Activated naive CD8-positive, alpha-beta T cell treated with anti-CD3 and anti-CD28 coated beads, Interleukin-2, amount 50 U/mL, for 24 hours (primary cell): ENCODE measurements at regions not wholly inside any gene's neighbourhood (a gene's known extent, or its start where the extent isn't known, plus 50 kb on each side); places are given as distances from the start of the nearest gene placed in this dataset.

Experiments used
- ATAC-seq: fragments of 150-1000 bp; cut with Tn5 transposase; one replicate; pipeline ENCODE4 v1.10.0; 2021
- DNase-seq: peaks from one replicate; pipeline ENCODE4 v3.0.0; 2021
- H3K27ac Mint-ChIP-seq: one replicate; pipeline ENCODE4 v1.8.0; 2021; ENCODE audit warnings: mild to moderate bottlenecking, mixed read lengths
- H3K27me3 Mint-ChIP-seq: one replicate; pipeline ENCODE4 v1.8.0; 2021; ENCODE audit warnings: mixed read lengths
- H3K36me3 Mint-ChIP-seq: one replicate; pipeline ENCODE4 v1.8.0; 2021; ENCODE audit warnings: low read depth, mixed read lengths
- H3K4me1 Mint-ChIP-seq: one replicate; pipeline ENCODE4 v1.8.0; 2021; ENCODE audit warnings: mixed read lengths
- H3K4me3 Mint-ChIP-seq: one replicate; pipeline ENCODE4 v1.8.0; 2021; ENCODE audit warnings: mild to moderate bottlenecking, moderate library complexity, mixed read lengths
- H3K9me3 Mint-ChIP-seq: one replicate; pipeline ENCODE4 v1.8.0; 2021; ENCODE audit warnings: mixed read lengths

DNA sequence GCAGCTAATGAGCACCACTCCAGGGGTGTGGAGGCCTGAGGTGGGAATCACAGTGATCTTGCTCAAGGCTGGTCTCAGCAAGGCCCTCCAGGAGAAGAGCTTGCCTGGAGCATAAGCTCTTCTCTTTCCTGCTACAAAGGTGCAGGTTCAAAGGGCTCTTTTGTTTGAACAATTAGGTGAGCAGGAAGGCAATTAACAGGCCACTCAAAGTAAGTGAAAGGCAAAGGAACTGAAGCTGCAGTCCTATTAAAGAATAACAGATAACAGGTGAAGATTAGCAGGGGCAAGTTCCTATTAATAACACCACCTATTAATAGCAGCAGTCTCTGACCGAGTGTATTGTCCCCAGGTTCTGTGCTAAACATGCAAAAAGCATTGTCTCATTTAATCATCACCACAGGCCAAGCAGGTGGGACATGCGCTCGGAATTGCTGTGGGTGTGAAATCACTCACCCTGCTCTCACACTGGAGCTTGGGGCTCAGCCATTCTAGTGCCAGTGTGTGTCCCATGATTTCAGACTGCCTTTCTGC is 113.8 kb downstream of the RHOU start:
- no peak overlapping the region for H3K27ac Mint-ChIP-seq
- no peaks in the 10 kb centered on the region for H3K9me3 Mint-ChIP-seq
- DNase-seq (no peak), ATAC-seq (no peak)
- no peaks in the 10 kb centered on the region for H3K27me3 Mint-ChIP-seq
- H3K36me3 Mint-ChIP-seq, result no peaks in the 10 kb centered on the region
- no peaks in the 10 kb centered on the region for H3K4me1 Mint-ChIP-seq
- no peak overlapping the region for H3K4me3 Mint-ChIP-seq

DNA sequence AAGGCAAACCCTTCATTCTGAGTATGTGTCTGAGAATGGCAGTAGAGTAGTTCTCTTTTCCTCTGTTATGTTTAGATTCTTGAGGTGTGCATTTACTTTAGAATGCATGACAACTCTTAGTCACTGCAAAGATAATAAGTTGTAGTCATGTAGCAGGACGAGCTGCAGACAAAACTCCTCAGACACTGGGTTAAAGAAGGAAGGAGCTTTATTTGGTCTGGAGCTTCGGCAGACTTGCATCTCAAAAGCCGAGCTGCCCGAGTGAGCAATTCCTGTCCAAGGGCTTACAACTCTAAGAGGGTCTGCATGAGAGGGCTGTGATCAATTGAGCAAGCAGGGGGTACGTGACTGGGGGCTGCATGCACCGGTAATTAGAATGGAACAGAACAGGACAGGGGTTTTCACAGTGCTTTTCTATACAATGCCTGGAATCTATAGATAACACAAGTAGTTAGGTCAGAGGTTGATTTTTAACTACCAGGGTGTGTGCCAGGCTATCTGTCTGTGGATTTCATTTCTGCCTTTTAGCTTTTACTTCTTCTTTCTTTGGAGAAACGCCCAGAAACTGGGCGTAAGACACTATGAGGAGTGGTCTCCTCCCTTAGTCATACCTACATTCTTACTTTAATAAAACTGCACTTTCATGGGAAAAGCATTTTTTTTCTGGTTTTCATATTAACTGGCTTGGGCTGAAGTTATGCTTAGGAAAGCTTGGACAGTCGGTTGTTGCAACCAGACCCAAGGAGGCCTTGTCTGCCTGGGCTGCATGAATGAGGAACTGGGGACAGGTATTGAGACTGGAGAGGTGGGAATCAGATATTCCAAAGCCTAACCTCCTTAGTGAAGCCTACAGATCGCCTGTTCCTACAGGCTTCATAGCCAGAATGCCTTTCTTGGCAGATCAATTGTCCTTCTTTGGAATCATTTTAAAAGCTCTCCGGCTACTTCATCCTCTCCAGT is 115.1 kb downstream of the RHOU start:
- no peaks in the 10 kb centered on the region for H3K27me3 Mint-ChIP-seq
- no peaks in the 10 kb centered on the region for H3K36me3 Mint-ChIP-seq
- no peak overlapping the region for H3K27ac Mint-ChIP-seq
- no peaks in the 10 kb centered on the region for H3K9me3 Mint-ChIP-seq
- H3K4me1 Mint-ChIP-seq, result no peaks in the 10 kb centered on the region
- DNase-seq, result no peak
- no peak for ATAC-seq
- no peak overlapping the region for H3K4me3 Mint-ChIP-seq

DNA sequence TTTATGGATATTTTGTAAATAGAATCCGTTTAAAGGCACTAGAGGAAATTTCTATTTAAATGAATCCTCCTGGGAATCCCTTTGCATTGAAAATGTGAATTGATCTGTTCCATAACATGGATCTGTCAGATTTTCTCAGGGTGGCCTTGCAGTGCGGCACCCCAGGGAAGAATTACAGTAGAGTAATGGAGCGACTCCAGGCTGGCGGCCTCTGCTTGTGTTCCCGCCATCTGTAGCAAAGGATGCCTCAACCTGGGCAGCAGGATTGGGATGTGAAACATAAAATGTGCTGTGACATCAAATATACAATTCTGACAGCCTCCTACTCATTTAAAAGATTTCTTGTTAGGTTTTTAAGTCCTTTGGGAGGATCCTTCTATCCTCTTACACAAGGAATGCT is 115.9 kb downstream of the RHOU start:
- Mint-ChIP-seq H3K27ac (no peak overlapping the region), H3K4me1 (no peaks in the 10 kb centered on the region), H3K9me3 (no peaks in the 10 kb centered on the region), H3K4me3 (no peak overlapping the region), H3K27me3 (no peaks in the 10 kb centered on the region), H3K36me3 (no peaks in the 10 kb centered on the region)
- ATAC-seq (no peak), DNase-seq (no peak)

DNA sequence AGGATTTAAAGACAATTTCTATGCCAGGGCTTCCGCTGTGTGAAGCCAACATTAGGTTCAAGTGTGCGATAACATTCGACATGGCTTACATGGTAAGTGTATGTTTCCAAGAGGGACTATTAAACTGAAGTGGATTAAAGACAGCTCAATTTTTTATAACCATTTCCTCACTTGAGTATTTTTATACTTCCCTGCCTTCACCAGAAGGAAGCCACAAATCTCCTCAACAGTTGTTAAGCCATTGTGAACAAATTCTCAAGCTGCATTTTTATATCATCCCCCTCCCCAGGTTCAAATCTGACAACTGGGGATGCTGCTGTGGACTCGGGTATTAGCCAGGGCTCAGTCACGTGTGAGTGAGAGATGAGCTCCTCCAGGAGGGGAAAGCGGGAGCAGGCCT is 116.3 kb downstream of the RHOU start:
- ATAC-seq, result no peak
- Mint-ChIP-seq H3K27me3 (no peaks in the 10 kb centered on the region), H3K36me3 (no peaks in the 10 kb centered on the region), H3K9me3 (no peaks in the 10 kb centered on the region), H3K27ac (no peak overlapping the region), H3K4me1 (no peaks in the 10 kb centered on the region), H3K4me3 (no peak overlapping the region)
- no peak for DNase-seq

GRCh38 chr1:228852024-228852423 is 116.7 kb downstream of the RHOU start:
- Mint-ChIP-seq H3K27ac (no peak overlapping the region), H3K36me3 (no peaks in the 10 kb centered on the region), H3K4me3 (no peak overlapping the region), H3K27me3 (no peaks in the 10 kb centered on the region), H3K9me3 (peaks cover 3% of the 10 kb centered on the region), H3K4me1 (no peaks in the 10 kb centered on the region)
- ATAC-seq (no peak), DNase-seq (no peak)

DNA sequence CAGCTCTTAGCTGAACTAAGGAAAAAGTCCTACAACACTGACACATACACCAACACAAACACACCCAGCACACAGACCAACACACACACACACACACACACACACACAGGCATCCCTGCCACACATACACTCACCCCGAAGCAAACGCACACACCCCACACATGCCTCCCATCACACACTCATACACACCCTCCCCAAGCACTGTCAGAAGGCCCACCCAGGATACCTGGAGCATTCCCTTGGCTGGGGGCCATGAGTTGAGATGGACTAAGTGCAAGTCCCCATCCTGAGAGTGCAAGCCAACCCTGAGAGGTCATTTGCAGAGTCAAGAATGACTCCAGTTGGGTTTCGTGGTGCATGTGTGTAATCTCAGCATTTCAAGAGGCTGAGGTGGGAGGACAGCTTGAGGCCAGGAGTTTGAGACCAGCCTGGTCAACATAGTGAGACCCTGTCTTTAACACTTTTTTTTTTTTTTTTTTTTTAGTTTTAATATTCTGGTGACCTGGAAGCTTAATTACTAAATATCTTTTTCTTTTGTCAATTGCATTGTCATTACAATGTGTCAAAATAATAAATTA is 117.3 kb downstream of the RHOU start:
- Mint-ChIP-seq H3K4me3 (no peak overlapping the region), H3K27ac (no peak overlapping the region), H3K27me3 (no peaks in the 10 kb centered on the region)

DNA sequence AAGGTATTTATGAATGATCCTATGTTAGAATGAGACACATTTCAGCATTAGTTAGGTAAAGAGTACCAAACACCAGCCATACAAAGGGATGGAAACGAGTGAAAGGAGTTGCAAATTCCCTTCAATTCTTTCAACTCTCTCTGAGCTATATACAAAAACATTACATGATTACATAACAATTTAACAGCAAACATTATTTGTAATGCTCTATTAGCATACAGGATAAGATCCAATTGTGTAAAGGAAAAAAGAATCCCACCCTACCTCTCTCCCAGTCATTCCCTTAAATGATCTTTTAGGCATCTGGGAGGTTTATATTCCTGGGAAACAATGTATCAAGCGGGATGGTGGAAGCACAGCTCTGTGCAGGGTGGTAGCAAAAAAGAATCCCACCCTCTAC is 117.9 kb downstream of the RHOU start:
- Mint-ChIP-seq H3K4me1 (no peaks in the 10 kb centered on the region), H3K4me3 (no peak overlapping the region), H3K27me3 (no peaks in the 10 kb centered on the region), H3K9me3 (peaks cover 3% of the 10 kb centered on the region), H3K27ac (no peak overlapping the region), H3K36me3 (no peaks in the 10 kb centered on the region)
- DNase-seq, result no peak
- ATAC-seq, result no peak

More for the DNA sequence above, 117.3 kb downstream of the RHOU start:
- H3K4me1 Mint-ChIP-seq, result no peaks in the 10 kb centered on the region
- H3K9me3 Mint-ChIP-seq, result peaks cover 3% of the 10 kb centered on the region
- DNase-seq (no peak), ATAC-seq (no peak)
- H3K36me3 Mint-ChIP-seq, result no peaks in the 10 kb centered on the region

DNA sequence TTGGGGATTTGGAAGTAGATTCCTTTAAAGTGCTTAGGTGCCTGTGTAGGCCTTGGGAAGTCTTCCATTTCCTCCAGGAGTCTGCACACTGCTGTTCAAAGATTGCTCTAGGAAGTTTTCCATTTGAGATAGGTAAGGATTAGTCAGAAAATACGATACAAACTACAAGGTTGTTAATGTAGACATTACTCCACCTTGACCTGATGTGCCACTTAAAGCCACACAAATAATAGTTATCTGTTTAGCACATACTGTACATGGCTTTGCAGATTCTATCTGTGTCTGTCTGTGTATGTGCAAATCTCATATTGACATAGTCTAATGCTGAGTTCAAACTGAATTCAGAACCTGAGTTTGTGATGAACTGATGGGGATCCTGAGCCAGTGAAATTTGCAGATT is 118.4 kb downstream of the RHOU start:
- no peak overlapping the region for H3K4me3 Mint-ChIP-seq
- H3K27me3 Mint-ChIP-seq, result no peaks in the 10 kb centered on the region
- ATAC-seq (no peak), DNase-seq (no peak)
- H3K9me3 Mint-ChIP-seq, result peaks cover 3% of the 10 kb centered on the region
- no peak overlapping the region for H3K27ac Mint-ChIP-seq
- no peaks in the 10 kb centered on the region for H3K4me1 Mint-ChIP-seq
- no peaks in the 10 kb centered on the region for H3K36me3 Mint-ChIP-seq

- ATAC-seq, result no peak
- no peak overlapping the region for H3K27ac Mint-ChIP-seq
- H3K4me1 Mint-ChIP-seq, result no peaks in the 10 kb centered on the region
- H3K4me3 Mint-ChIP-seq, result no peak overlapping the region
- DNase-seq, result no peak
- H3K27me3 Mint-ChIP-seq, result no peaks in the 10 kb centered on the region
- H3K9me3 Mint-ChIP-seq, result peaks cover 3% of the 10 kb centered on the region
- H3K36me3 Mint-ChIP-seq, result no peaks in the 10 kb centered on the region
Observed at GRCh38 chr1:228854907-228855306, 119.6 kb downstream of the RHOU start.

- peaks cover 3% of the 10 kb centered on the region for H3K9me3 Mint-ChIP-seq
- DNase-seq (no peak), ATAC-seq (no peak)
- H3K27me3 Mint-ChIP-seq, result no peaks in the 10 kb centered on the region
- H3K27ac Mint-ChIP-seq, result no peak overlapping the region
- no peaks in the 10 kb centered on the region for H3K36me3 Mint-ChIP-seq
- peaks cover 2% of the 10 kb centered on the region for H3K4me1 Mint-ChIP-seq
- H3K4me3 Mint-ChIP-seq, result no peak overlapping the region
Observed at GRCh38 chr1:228857611-228858010, 122.3 kb downstream of the RHOU start.

DNA sequence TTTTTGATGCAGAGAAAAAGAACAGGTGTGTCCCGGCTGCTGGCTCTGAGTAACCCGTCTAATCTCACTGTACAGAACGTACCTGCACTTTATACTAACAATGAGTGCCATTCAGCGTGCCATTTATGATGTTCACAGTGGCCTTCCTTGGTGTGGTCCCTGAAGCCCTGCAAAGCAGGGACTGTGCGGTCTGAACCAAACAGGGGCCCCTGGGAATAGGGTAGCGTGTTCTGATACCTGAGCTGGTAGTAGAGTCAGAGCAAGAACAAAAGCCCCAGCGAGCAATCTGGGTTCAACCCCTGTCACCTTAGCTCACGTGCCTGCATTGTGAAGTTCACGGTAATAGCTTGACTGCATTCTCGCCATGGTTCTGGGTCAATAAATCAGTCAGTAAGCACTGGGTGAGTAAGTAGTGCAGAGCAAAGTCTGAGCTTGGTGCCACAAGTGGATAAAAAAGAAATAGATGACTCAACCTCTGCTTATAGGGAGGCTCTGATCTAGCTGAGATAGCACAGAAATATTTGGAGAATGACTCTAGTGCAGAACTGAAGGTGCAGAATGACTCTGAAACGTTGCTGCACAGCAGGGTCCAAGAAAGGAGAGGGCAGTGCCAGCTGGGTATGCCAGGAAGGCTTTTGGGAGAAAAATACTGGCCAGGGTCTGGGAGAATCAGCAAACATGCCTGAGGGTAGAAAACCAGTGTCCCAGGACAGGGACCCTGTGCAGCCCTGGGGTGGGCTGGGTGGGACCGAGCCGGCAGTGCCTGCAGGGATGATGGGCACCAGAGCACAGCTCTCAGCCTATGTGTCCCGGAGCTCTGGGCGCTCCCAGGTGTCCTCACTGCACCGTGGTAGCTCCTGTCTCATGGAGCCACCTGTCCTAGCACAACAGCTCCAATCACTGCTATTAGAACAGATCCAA is 125.9 kb downstream of the RHOU start:
- no peaks in the 10 kb centered on the region for H3K27me3 Mint-ChIP-seq
- peak; percentile 61 for ATAC-seq
- no peak for DNase-seq
- peaks cover 16% of the 10 kb centered on the region for H3K4me1 Mint-ChIP-seq
- H3K36me3 Mint-ChIP-seq, result no peaks in the 10 kb centered on the region
- H3K27ac Mint-ChIP-seq, result no peak overlapping the region
- H3K9me3 Mint-ChIP-seq, result peaks cover 3% of the 10 kb centered on the region
- no peak overlapping the region for H3K4me3 Mint-ChIP-seq

DNA sequence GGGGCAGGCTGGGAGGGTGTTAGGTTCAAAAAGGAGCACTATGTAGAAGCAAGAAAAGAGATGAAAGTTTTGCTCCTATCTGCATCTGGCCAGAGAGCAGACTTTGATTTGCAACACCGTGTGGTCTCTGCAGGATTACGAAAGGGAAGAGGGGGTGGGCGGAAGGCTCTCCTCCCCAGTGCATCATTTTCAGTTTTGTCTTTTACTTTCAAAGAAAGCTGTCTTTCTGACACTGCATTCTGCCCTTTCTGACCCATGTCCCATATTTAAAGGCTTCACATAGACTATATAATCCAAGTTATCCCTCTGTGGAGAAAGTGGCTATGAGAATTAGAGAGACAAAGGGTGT is 126.5 kb downstream of the RHOU start:
- Mint-ChIP-seq H3K27ac (no peak overlapping the region), H3K4me1 (peaks cover 16% of the 10 kb centered on the region), H3K9me3 (peaks cover 2% of the 10 kb centered on the region), H3K4me3 (no peak overlapping the region), H3K36me3 (no peaks in the 10 kb centered on the region), H3K27me3 (no peaks in the 10 kb centered on the region)
- DNase-seq, result no peak
- ATAC-seq, result no peak

GRCh38 chr1:228862542-228863505 is 127.5 kb downstream of the RHOU start:
- Mint-ChIP-seq H3K4me3 (no peak overlapping the region), H3K36me3 (no peaks in the 10 kb centered on the region), H3K4me1 (peaks cover 16% of the 10 kb centered on the region), H3K27ac (no peak overlapping the region), H3K9me3 (no peaks in the 10 kb centered on the region), H3K27me3 (no peaks in the 10 kb centered on the region)
- ATAC-seq, result no peak
- no peak for DNase-seq

DNA sequence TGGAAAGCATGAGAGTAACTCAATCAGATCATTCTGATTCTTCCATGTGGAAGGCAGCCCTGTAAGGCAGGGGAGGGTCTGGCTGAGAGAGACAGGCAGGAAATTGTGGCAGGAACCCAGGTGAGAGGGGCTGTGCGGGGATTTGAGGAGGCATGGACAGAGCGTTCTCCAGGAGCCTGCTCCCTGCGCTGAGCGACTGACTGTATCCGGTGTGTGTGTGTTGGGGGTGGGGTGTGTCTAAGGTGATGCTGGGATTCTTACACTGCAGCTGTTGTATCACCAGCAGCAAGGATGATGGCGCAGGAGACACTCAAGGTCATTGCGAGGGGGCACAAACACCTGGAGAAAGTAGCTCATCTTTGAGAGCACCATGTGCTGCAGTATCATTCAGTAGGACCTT is 128.5 kb downstream of the RHOU start:
- no peak overlapping the region for H3K4me3 Mint-ChIP-seq
- H3K27ac Mint-ChIP-seq, result no peak overlapping the region
- H3K4me1 Mint-ChIP-seq, result peaks cover 16% of the 10 kb centered on the region
- no peaks in the 10 kb centered on the region for H3K9me3 Mint-ChIP-seq
- DNase-seq (no peak), ATAC-seq (no peak)
- no peaks in the 10 kb centered on the region for H3K36me3 Mint-ChIP-seq
- no peaks in the 10 kb centered on the region for H3K27me3 Mint-ChIP-seq
